ENCODE measurements at regions not wholly inside any gene's neighbourhood (a gene's known extent, or its start where the extent isn't known, plus 50 kb on each side); places are given as distances from the start of the nearest gene placed in this dataset.

DNA sequence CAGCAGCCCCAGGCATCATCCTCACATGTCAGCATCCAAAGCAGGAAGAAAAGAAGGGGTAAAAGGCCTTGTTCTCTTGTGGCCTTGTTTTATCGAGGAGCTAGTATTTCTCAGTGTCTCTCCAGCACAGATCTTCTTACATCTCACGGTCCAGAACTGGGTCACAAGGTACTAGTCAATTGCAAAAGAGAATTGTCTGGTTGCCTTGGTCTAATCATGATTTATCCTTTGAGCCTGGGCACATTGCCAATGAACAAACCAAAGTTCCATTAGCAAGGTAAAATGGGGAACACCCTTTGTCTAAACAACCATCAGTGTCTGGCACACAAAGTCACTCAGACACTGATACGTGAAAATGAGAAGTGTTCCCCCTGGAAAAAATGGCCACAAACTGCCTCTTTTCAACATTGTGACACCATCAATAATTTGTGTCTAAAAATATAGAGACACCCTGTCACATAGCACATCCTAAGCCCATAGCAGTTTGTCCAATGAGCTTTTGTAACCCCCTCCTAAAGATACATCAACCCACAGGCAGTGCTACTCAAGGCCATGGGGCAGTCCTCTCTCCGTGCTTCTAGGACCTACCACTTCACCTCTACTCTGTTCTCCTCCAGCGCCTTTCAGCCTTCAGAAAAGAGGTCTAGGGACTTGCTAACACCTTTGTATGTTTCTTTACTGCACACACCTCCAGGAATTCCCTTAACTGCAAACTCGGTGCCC, 534.4 kb downstream of the MID1IP1 start:
- TF ChIP-seq EZH2 (IDR thresholded peaks at IDR 0.05; ENCODE audit: borderline replicate concordance, insufficient read depth, low read length, poor library complexity, severe bottlenecking): no peak
- TF ChIP-seq, protein P1, sequence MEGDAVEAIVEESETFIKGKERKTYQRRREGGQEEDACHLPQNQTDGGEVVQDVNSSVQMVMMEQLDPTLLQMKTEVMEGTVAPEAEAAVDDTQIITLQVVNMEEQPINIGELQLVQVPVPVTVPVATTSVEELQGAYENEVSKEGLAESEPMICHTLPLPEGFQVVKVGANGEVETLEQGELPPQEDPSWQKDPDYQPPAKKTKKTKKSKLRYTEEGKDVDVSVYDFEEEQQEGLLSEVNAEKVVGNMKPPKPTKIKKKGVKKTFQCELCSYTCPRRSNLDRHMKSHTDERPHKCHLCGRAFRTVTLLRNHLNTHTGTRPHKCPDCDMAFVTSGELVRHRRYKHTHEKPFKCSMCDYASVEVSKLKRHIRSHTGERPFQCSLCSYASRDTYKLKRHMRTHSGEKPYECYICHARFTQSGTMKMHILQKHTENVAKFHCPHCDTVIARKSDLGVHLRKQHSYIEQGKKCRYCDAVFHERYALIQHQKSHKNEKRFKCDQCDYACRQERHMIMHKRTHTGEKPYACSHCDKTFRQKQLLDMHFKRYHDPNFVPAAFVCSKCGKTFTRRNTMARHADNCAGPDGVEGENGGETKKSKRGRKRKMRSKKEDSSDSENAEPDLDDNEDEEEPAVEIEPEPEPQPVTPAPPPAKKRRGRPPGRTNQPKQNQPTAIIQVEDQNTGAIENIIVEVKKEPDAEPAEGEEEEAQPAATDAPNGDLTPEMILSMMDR (IDR thresholded peaks at IDR 0.05; ENCODE audit: poor library complexity, severe bottlenecking): no peak
- no peak for TF ChIP-seq TAF1 (IDR thresholded peaks at IDR 0.05; ENCODE audit: low read depth)
- TF ChIP-seq POLR2AphosphoS5 (IDR thresholded peaks at IDR 0.05): no peak
- TF ChIP-seq MXI1 (conservative IDR thresholded peaks at IDR 0.05; ENCODE audit: poor library complexity, severe bottlenecking): no peak
- TF ChIP-seq, protein P2, sequence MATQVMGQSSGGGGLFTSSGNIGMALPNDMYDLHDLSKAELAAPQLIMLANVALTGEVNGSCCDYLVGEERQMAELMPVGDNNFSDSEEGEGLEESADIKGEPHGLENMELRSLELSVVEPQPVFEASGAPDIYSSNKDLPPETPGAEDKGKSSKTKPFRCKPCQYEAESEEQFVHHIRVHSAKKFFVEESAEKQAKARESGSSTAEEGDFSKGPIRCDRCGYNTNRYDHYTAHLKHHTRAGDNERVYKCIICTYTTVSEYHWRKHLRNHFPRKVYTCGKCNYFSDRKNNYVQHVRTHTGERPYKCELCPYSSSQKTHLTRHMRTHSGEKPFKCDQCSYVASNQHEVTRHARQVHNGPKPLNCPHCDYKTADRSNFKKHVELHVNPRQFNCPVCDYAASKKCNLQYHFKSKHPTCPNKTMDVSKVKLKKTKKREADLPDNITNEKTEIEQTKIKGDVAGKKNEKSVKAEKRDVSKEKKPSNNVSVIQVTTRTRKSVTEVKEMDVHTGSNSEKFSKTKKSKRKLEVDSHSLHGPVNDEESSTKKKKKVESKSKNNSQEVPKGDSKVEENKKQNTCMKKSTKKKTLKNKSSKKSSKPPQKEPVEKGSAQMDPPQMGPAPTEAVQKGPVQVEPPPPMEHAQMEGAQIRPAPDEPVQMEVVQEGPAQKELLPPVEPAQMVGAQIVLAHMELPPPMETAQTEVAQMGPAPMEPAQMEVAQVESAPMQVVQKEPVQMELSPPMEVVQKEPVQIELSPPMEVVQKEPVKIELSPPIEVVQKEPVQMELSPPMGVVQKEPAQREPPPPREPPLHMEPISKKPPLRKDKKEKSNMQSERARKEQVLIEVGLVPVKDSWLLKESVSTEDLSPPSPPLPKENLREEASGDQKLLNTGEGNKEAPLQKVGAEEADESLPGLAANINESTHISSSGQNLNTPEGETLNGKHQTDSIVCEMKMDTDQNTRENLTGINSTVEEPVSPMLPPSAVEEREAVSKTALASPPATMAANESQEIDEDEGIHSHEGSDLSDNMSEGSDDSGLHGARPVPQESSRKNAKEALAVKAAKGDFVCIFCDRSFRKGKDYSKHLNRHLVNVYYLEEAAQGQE (IDR thresholded peaks at IDR 0.05; ENCODE audit: borderline replicate concordance): no peak
- no peak for TF ChIP-seq RAD21 (conservative IDR thresholded peaks at IDR 0.05)
